ENCODE measurements at regions not wholly inside any gene's neighbourhood (a gene's known extent, or its start where the extent isn't known, plus 50 kb on each side); places are given as distances from the start of the nearest gene placed in this dataset.

DNA sequence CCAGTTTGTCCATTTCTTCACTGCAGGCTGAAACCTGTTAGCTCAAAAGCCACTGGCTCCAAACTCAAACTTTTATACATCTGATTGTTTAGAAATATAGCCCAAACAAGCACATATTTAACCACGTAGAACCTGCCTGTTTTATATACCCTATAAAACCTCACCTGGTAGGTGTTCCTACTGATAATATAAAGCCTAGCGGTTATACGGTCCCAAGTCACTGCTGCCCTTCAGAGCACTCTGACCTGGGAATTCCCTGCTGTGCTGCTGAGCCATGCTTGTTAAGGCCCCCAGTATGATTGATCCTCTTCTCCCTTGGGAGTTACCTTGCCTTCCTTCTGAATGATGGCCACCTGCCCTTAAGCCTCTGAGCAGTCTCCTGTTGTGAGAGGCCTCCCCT, 432.8 kb upstream of the LCORL start:
- TF ChIP-seq, protein P1, sequence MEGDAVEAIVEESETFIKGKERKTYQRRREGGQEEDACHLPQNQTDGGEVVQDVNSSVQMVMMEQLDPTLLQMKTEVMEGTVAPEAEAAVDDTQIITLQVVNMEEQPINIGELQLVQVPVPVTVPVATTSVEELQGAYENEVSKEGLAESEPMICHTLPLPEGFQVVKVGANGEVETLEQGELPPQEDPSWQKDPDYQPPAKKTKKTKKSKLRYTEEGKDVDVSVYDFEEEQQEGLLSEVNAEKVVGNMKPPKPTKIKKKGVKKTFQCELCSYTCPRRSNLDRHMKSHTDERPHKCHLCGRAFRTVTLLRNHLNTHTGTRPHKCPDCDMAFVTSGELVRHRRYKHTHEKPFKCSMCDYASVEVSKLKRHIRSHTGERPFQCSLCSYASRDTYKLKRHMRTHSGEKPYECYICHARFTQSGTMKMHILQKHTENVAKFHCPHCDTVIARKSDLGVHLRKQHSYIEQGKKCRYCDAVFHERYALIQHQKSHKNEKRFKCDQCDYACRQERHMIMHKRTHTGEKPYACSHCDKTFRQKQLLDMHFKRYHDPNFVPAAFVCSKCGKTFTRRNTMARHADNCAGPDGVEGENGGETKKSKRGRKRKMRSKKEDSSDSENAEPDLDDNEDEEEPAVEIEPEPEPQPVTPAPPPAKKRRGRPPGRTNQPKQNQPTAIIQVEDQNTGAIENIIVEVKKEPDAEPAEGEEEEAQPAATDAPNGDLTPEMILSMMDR (conservative IDR thresholded peaks at IDR 0.05; ENCODE audit: low read length) = no peak
- no peak for TF ChIP-seq EZH2phosphoT487 (IDR thresholded peaks at IDR 0.05; ENCODE audit: borderline replicate concordance)

All from Loucy (cell line).